ENCODE measurements at regions not wholly inside any gene's neighbourhood (a gene's known extent, or its start where the extent isn't known, plus 50 kb on each side); places are given as distances from the start of the nearest gene placed in this dataset.

GRCh38 chr3:102529452-102529851 is 94.6 kb downstream of the ZPLD1 start:
- DNase-seq (ENCODE audit: low read depth in 2 of 2): no peak

GRCh38 chr3:102530415-102531181 is 95.8 kb downstream of the ZPLD1 start:
- DNase-seq (ENCODE audit: low read depth in 2 of 2): no peak

- DNase-seq (ENCODE audit: low read depth in 2 of 2): no peak
These were observed 96.9 kb downstream of the ZPLD1 start for GRCh38 chr3:102531686-102532085.

- no peak for DNase-seq (ENCODE audit: low read depth in 2 of 2)
These were observed 98.1 kb downstream of the ZPLD1 start for GRCh38 chr3:102532901-102533300.

GRCh38 chr3:102533784-102534183 is 99.0 kb downstream of the ZPLD1 start:
- DNase-seq (ENCODE audit: low read depth in 2 of 2): no peak

GRCh38 chr3:102536456-102536855 is 101.6 kb downstream of the ZPLD1 start:
- no peak for DNase-seq (ENCODE audit: low read depth in 2 of 2)

GRCh38 chr3:102537123-102537522 is 102.3 kb downstream of the ZPLD1 start:
- no peak for DNase-seq (ENCODE audit: low read depth in 2 of 2)

- no peak for DNase-seq (ENCODE audit: low read depth in 2 of 2)
These were observed 109.9 kb downstream of the ZPLD1 start for GRCh38 chr3:102544741-102545140.

- DNase-seq (ENCODE audit: low read depth in 2 of 2): no peak
These were observed 110.5 kb downstream of the ZPLD1 start for GRCh38 chr3:102545276-102545675.

GRCh38 chr3:102553876-102554275 is 119.1 kb downstream of the ZPLD1 start:
- no peak for DNase-seq (ENCODE audit: low read depth in 2 of 2)

- DNase-seq (ENCODE audit: low read depth in 2 of 2): no peak
These were observed 135.7 kb downstream of the ZPLD1 start for GRCh38 chr3:102570511-102570910.

GRCh38 chr3:102571006-102571405 is 136.2 kb downstream of the ZPLD1 start:
- no peak for DNase-seq (ENCODE audit: low read depth in 2 of 2)

GRCh38 chr3:102571720-102572384 is 137.0 kb downstream of the ZPLD1 start:
- no peak for DNase-seq (ENCODE audit: low read depth in 2 of 2)

GRCh38 chr3:102573483-102574028 is 138.7 kb downstream of the ZPLD1 start:
- DNase-seq (ENCODE audit: low read depth in 2 of 2): no peak

GRCh38 chr3:102574355-102574754 is 139.5 kb downstream of the ZPLD1 start:
- DNase-seq (ENCODE audit: low read depth in 2 of 2): no peak

GRCh38 chr3:102576651-102577050 is 141.8 kb downstream of the ZPLD1 start:
- no peak for DNase-seq (ENCODE audit: low read depth in 2 of 2)

GRCh38 chr3:102577082-102577789 is 142.4 kb downstream of the ZPLD1 start:
- DNase-seq (ENCODE audit: low read depth in 2 of 2): no peak

GRCh38 chr3:102580760-102581159 is 145.9 kb downstream of the ZPLD1 start:
- DNase-seq (ENCODE audit: low read depth in 2 of 2): no peak

GRCh38 chr3:102586485-102586884 is 151.7 kb downstream of the ZPLD1 start:
- DNase-seq (ENCODE audit: low read depth in 2 of 2): no peak

GRCh38 chr3:102593812-102594602 is 159.2 kb downstream of the ZPLD1 start:
- no peak for DNase-seq (ENCODE audit: low read depth in 2 of 2)

GRCh38 chr3:102595057-102595456 is 160.2 kb downstream of the ZPLD1 start:
- DNase-seq (ENCODE audit: low read depth in 2 of 2): no peak

All from stimulated activated CD8-positive, alpha-beta memory T cell treated with anti-CD3 and anti-CD28 coated beads, Interleukin-2, amount 100 ng/mL, for 48 hours (primary cell).